GM23248 (cell line): ENCODE measurements at regions not wholly inside any gene's neighbourhood (a gene's known extent, or its start where the extent isn't known, plus 50 kb on each side); places are given as distances from the start of the nearest gene placed in this dataset.

Experiments used
- EZH2 ChIP-seq: fragments of 200-600 bp; sonication (generic); IDR thresholded peaks from 2 replicates; pipeline ENCODE4 v1.6.1; 2018; ENCODE audit warnings: antibody characterized with exemption, mild to moderate bottlenecking; ENCODE audit not compliant: insufficient read depth, poor library complexity, severe bottlenecking
- EZH2phosphoT487 ChIP-seq: fragments of 200-600 bp; sonication (generic); IDR thresholded peaks from 2 replicates; pipeline ENCODE4 v1.6.1; 2018; ENCODE audit warnings: antibody characterized with exemption, moderate library complexity, mild to moderate bottlenecking, low read depth; ENCODE audit not compliant: insufficient read depth

DNA sequence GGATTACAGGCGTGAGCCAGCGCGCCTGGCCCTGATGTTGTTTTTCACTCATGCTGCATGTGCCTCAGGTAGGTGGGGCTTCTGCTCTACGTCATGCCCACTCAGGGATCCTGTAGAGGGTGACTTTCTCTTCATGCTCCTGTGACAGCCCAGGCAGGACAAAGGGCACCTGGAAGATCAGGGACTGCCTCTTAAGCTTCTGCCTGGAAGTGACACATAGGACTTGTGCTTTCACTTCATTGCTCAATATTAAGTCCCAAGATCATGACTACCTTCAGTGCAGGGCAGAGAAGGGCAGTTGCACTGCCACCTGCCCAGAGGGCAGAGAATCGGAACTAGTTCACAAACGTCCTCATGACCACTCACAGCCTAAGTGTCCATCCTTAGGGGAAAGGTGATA lies 249.5 kb upstream of the SULF2 start:
- no peak for TF ChIP-seq EZH2
- TF ChIP-seq EZH2phosphoT487 = no peak
